Keratinocyte (primary cell): ENCODE measurements at regions not wholly inside any gene's neighbourhood (a gene's known extent, or its start where the extent isn't known, plus 50 kb on each side); places are given as distances from the start of the nearest gene placed in this dataset.

ENCODE experiments used
- DNase-seq: peaks from one replicate; pipeline ENCODE4 v3.0.0-alpha.2; 2011; ENCODE audit warnings: low read depth, missing footprints, low spot score
- FAIRE-seq: peaks from 2 replicates; lab custom pipeline; 2011; peaks lifted over from hg19 to GRCh38; lab: Jason Lieb, UNC
- H2AFZ ChIP-seq: 2 replicates; pipeline ENCODE4 v1.6.0; 2012; ENCODE audit warnings: low read length, control low read depth, inconsistent platforms; ENCODE audit not compliant: control insufficient read depth
- H3K27ac ChIP-seq: 2 replicates; pipeline ENCODE4 v1.5.1; 2011; ENCODE audit warnings: low read length; ENCODE audit not compliant: control insufficient read depth, insufficient read depth
- H3K27me3 ChIP-seq: 3 replicates; pipeline ENCODE4 v1.6.0; 2011; ENCODE audit warnings: low read length; ENCODE audit not compliant: control insufficient read depth, insufficient read depth; ENCODE audit errors: extremely low read depth
- H3K36me3 ChIP-seq, 2 experiments: 2 replicates in 1 of 2; 3 replicates in 1 of 2; pipeline ENCODE4 v1.5.1; 2011; ENCODE audit warnings: low read length in 2 of 2, mild to moderate bottlenecking in 1 of 2; ENCODE audit not compliant: control insufficient read depth in 2 of 2, insufficient read depth in 2 of 2; ENCODE audit errors: extremely low read depth in 1 of 2
- H3K4me1 ChIP-seq: 3 replicates; pipeline ENCODE4 v1.5.1; 2011; ENCODE audit warnings: low read length; ENCODE audit not compliant: control insufficient read depth, insufficient read depth; ENCODE audit errors: extremely low read depth
- H3K4me2 ChIP-seq: 3 replicates; pipeline ENCODE4 v1.6.0; 2011; ENCODE audit warnings: low read depth, low read length; ENCODE audit not compliant: control insufficient read depth, insufficient read depth; ENCODE audit errors: extremely low read depth
- H3K4me3 ChIP-seq, 3 experiments: fragments of 200-600 bp in 1 of 3; sonication (generic) in 1 of 3; 2 replicates in 2 of 3; 3 replicates in 1 of 3; pipeline ENCODE4 v1.5.1; 2011 to 2016; ENCODE audit warnings: low read length in 3 of 3, mild to moderate bottlenecking in 3 of 3, control low read depth in 2 of 3, inconsistent platforms in 1 of 3, low read depth in 1 of 3, mixed read lengths in 1 of 3, mixed run types in 1 of 3, moderate library complexity in 1 of 3; ENCODE audit not compliant: control insufficient read depth in 2 of 3, insufficient read depth in 2 of 3; ENCODE audit errors: extremely low read depth in 1 of 3
- H3K79me2 ChIP-seq: 2 replicates; pipeline ENCODE4 v1.6.0; 2012; ENCODE audit warnings: low read length; ENCODE audit not compliant: control insufficient read depth, insufficient read depth
- H3K9ac ChIP-seq: 3 replicates; pipeline ENCODE4 v1.6.0; 2011; ENCODE audit warnings: low read length; ENCODE audit not compliant: control insufficient read depth, insufficient read depth; ENCODE audit errors: extremely low read depth
- H3K9me1 ChIP-seq: 3 replicates; pipeline ENCODE4 v1.6.0; 2011; ENCODE audit warnings: low read length; ENCODE audit not compliant: control insufficient read depth, insufficient read depth; ENCODE audit errors: extremely low read depth
- H3K9me3 ChIP-seq: 2 replicates; pipeline ENCODE4 v1.5.1; 2012; ENCODE audit warnings: low read depth, low read length; ENCODE audit not compliant: control insufficient read depth
- H4K20me1 ChIP-seq: 3 replicates; pipeline ENCODE4 v1.6.0; 2011; ENCODE audit warnings: low read length; ENCODE audit not compliant: control insufficient read depth, insufficient read depth; ENCODE audit errors: extremely low read depth
- EZH2 ChIP-seq: IDR thresholded peaks from one replicate; pipeline ENCODE4 v1.6.1; 2012; ENCODE audit warnings: inconsistent platforms, mild to moderate bottlenecking, low read length, moderate library complexity
- dilution Hi-C: fragments of 300-500 bp; cut with MboI; formaldehyde crosslinking; loops from one replicate; pipeline ENCODE4 v1.7.0; 2020; ENCODE audit warnings: low sequenced_read_pairs; ENCODE audit not compliant: extremely low pct_ligation_motif_present
- TF ChIP-seq, protein P1 (sequence below), 3 experiments: IDR thresholded peaks in 1 of 3; conservative IDR thresholded peaks in 1 of 3; optimal IDR thresholded peaks in 1 of 3; 2 replicates in 2 of 3; 3 replicates in 1 of 3; pipeline versions ENCODE3 to v1.5.1; 2011; ENCODE audit warnings: low read length in 3 of 3, mild to moderate bottlenecking in 3 of 3, moderate library complexity in 2 of 3, control low read depth in 1 of 3, inconsistent platforms in 1 of 3; ENCODE audit not compliant: insufficient read depth in 2 of 3; ENCODE audit errors: extremely low read depth in 1 of 3

DNA sequence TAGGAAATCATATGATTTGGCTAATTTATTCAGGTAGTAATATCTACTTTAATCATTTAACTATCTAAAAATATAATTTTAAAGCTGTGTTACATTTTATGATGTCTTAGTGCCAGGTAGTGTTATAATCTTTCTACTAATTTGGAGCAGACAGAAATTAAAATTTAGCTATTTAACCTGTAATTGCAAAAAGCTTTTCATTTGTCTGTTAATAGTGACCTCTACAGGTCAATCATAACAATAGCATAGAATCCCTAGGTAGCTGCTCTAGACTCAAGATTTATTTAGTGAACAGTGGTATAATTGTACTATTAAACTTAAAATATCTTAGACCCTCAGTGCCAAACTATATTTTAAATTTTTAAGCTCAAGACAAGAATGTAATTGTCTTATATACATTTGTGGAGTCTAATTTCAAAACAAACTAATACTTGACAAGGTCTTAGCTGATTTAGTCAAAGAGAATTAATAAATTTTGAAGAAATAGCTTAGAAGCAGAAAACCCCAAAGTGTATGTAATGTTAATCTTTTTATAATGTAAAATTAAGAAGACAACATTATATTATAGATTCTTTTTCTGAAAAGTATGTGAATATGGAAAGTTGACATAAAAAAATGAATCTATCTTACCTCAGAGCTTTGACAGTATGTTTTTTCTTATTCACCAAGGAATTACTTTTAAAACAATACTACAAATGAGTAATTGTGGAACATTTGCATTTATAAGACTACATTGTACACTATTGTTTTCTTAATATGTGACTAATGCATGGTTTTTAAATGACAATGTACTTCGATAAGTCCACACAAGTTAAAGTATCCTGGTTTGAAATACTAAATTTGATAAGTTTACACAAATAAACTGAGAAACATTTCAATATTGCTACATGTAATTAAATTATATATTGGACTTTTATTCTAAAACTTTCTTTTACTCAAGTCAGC, 64.1 kb upstream of the RNPC3 start:
- H3K36me3 ChIP-seq, result no peaks in the 10 kb centered on the region
- H3K9me3 ChIP-seq, result no peaks in the 10 kb centered on the region
- no peak overlapping the region for H3K4me2 ChIP-seq
- DNase-seq, result no peak
- no peak overlapping the region for H2AFZ ChIP-seq
- H3K27ac ChIP-seq, result no peak overlapping the region
- no peak for FAIRE-seq
- no peaks in the 10 kb centered on the region for H3K27me3 ChIP-seq
- H3K4me1 ChIP-seq, result no peaks in the 10 kb centered on the region
- no peak overlapping the region for H3K9ac ChIP-seq
- dilution Hi-C loops, result no loop called here
- no peaks in the 10 kb centered on the region for H3K9me1 ChIP-seq
- no peaks in the 10 kb centered on the region for H4K20me1 ChIP-seq
- no peak overlapping the region for H3K4me3 ChIP-seq
- no peak for TF ChIP-seq EZH2
- TF ChIP-seq, protein P1, sequence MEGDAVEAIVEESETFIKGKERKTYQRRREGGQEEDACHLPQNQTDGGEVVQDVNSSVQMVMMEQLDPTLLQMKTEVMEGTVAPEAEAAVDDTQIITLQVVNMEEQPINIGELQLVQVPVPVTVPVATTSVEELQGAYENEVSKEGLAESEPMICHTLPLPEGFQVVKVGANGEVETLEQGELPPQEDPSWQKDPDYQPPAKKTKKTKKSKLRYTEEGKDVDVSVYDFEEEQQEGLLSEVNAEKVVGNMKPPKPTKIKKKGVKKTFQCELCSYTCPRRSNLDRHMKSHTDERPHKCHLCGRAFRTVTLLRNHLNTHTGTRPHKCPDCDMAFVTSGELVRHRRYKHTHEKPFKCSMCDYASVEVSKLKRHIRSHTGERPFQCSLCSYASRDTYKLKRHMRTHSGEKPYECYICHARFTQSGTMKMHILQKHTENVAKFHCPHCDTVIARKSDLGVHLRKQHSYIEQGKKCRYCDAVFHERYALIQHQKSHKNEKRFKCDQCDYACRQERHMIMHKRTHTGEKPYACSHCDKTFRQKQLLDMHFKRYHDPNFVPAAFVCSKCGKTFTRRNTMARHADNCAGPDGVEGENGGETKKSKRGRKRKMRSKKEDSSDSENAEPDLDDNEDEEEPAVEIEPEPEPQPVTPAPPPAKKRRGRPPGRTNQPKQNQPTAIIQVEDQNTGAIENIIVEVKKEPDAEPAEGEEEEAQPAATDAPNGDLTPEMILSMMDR (optimal IDR thresholded peaks at IDR 0.05 in 1 of 3, IDR thresholded peaks at IDR 0.05 in 1 of 3, conservative IDR thresholded peaks at IDR 0.05 in 1 of 3; ENCODE audit: extremely low read depth in 1 of 3, insufficient read depth in 2 of 3, low read length in 3 of 3), result peak in 2 of 3 experiments; percentile 34 to 35
- no peaks in the 10 kb centered on the region for H3K79me2 ChIP-seq

DNA sequence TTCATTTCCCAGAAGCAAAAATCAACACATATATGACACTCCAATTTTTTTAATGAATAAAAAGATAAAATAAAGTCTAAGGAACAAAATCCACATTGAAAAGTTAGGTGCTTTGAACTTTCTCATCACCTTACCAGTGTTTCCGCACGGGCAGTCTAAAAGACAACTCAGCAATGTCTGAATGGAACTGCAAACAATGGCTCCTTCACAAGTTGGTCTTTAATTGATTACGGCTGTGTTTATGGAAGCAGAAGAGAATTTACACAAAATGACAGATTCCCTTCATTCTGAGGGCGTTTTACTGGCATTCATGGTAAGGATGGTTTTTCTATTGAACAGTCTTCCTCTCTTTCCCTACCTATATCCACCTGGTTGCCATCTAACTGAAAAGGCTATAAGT, 65.0 kb upstream of the RNPC3 start:
- H3K9me3 ChIP-seq, result no peaks in the 10 kb centered on the region

More for the DNA sequence above, 65.0 kb upstream of the RNPC3 start:
- Histone ChIP-seq H3K9ac (no peak overlapping the region), H3K4me3 (no peak overlapping the region), H3K27ac (no peak overlapping the region), H3K4me2 (no peak overlapping the region), H4K20me1 (no peaks in the 10 kb centered on the region), H3K9me1 (no peaks in the 10 kb centered on the region), H2AFZ (no peak overlapping the region), H3K79me2 (no peaks in the 10 kb centered on the region), H3K36me3 (no peaks in the 10 kb centered on the region), H3K4me1 (no peaks in the 10 kb centered on the region), H3K27me3 (no peaks in the 10 kb centered on the region)
- no peak for FAIRE-seq
- TF ChIP-seq, protein P1 (optimal IDR thresholded peaks at IDR 0.05 in 1 of 3, IDR thresholded peaks at IDR 0.05 in 1 of 3, conservative IDR thresholded peaks at IDR 0.05 in 1 of 3; ENCODE audit: extremely low read depth in 1 of 3, insufficient read depth in 2 of 3, low read length in 3 of 3), result no peak
- TF ChIP-seq EZH2, result no peak
- dilution Hi-C loops, result no loop called here
- no peak for DNase-seq
